ENCODE measurements at regions not wholly inside any gene's neighbourhood (a gene's known extent, or its start where the extent isn't known, plus 50 kb on each side); places are given as distances from the start of the nearest gene placed in this dataset.

- ATAC-seq (replicated peaks) (no peak), DNase-seq (no peak)
- H3K4me1 Mint-ChIP-seq (ENCODE audit: low read depth in 2 of 2), result no peaks in the 10 kb centered on the region
- peaks cover 0 to 2% of the 10 kb centered on the region in 2 donors for H3K9me3 Mint-ChIP-seq
- H3K36me3 Mint-ChIP-seq (ENCODE audit: insufficient read depth), result no peaks in the 10 kb centered on the region
- H3K4me3 Mint-ChIP-seq, result no peak overlapping the region
- H3K27me3 Mint-ChIP-seq, result peaks cover 16 to 30% of the 10 kb centered on the region in 2 donors
- H3K27ac Mint-ChIP-seq, result no peak overlapping the region
These were observed 408.1 kb upstream of the USP24 start for GRCh38 chr1:55623311-55623710.

GRCh38 chr1:55622074-55622473 lies 406.9 kb upstream of the USP24 start:
- H3K36me3 Mint-ChIP-seq (ENCODE audit: insufficient read depth), result no peaks in the 10 kb centered on the region

GRCh38 chr1:55618199-55618598 lies 403.0 kb upstream of the USP24 start:
- no peak for ATAC-seq (replicated peaks)
- Mint-ChIP-seq H3K36me3 (ENCODE audit: insufficient read depth) (no peaks in the 10 kb centered on the region), H3K27ac (no peak overlapping the region), H3K4me3 (no peak overlapping the region), H3K9me3 (peaks cover 0 to 10% of the 10 kb centered on the region in 2 donors), H3K27me3 (peaks cover 26 to 38% of the 10 kb centered on the region in 2 donors), H3K4me1 (ENCODE audit: low read depth in 2 of 2) (no peaks in the 10 kb centered on the region)
- DNase-seq, result no peak

More at GRCh38 chr1:55622074-55622473, 406.9 kb upstream of the USP24 start:
- peaks cover 0 to 10% of the 10 kb centered on the region in 2 donors for H3K9me3 Mint-ChIP-seq
- DNase-seq, result no peak
- H3K4me3 Mint-ChIP-seq, result no peak overlapping the region
- H3K4me1 Mint-ChIP-seq (ENCODE audit: low read depth in 2 of 2), result no peaks in the 10 kb centered on the region
- ATAC-seq (replicated peaks), result no peak
- H3K27ac Mint-ChIP-seq, result no peak overlapping the region
- peaks cover 13 to 27% of the 10 kb centered on the region in 2 donors for H3K27me3 Mint-ChIP-seq

GRCh38 chr1:55617288-55617982 lies 402.3 kb upstream of the USP24 start:
- no peak overlapping the region for H3K4me3 Mint-ChIP-seq
- no peak for ATAC-seq (replicated peaks)
- no peak overlapping the region for H3K27ac Mint-ChIP-seq
- H3K27me3 Mint-ChIP-seq, result peaks cover 32 to 44% of the 10 kb centered on the region in 2 donors
- H3K36me3 Mint-ChIP-seq (ENCODE audit: insufficient read depth), result no peaks in the 10 kb centered on the region
- DNase-seq, result no peak
- no peaks in the 10 kb centered on the region for H3K4me1 Mint-ChIP-seq (ENCODE audit: low read depth in 2 of 2)
- H3K9me3 Mint-ChIP-seq, result peaks cover 0 to 10% of the 10 kb centered on the region in 2 donors

- H3K27me3 Mint-ChIP-seq, result peaks cover 29 to 50% of the 10 kb centered on the region in 2 donors
- no peak overlapping the region for H3K4me3 Mint-ChIP-seq
- no peak for ATAC-seq (replicated peaks)
These were observed 397.8 kb upstream of the USP24 start for GRCh38 chr1:55612988-55613387.

GRCh38 chr1:55611123-55611522 lies 396.0 kb upstream of the USP24 start:
- peaks cover 29 to 42% of the 10 kb centered on the region in 2 donors for H3K27me3 Mint-ChIP-seq
- H3K4me3 Mint-ChIP-seq, result no peak overlapping the region
- H3K27ac Mint-ChIP-seq, result no peak overlapping the region
- no peaks in the 10 kb centered on the region for H3K4me1 Mint-ChIP-seq (ENCODE audit: low read depth in 2 of 2)
- ATAC-seq (replicated peaks) (no peak), DNase-seq (no peak)
- H3K36me3 Mint-ChIP-seq (ENCODE audit: insufficient read depth), result no peaks in the 10 kb centered on the region
- H3K9me3 Mint-ChIP-seq, result no peaks in the 10 kb centered on the region

More at GRCh38 chr1:55612988-55613387, 397.8 kb upstream of the USP24 start:
- peaks cover 0 to 5% of the 10 kb centered on the region in 2 donors for H3K9me3 Mint-ChIP-seq
- no peak for DNase-seq
- no peaks in the 10 kb centered on the region for H3K4me1 Mint-ChIP-seq (ENCODE audit: low read depth in 2 of 2)
- H3K36me3 Mint-ChIP-seq (ENCODE audit: insufficient read depth), result no peaks in the 10 kb centered on the region
- H3K27ac Mint-ChIP-seq, result no peak overlapping the region

- ATAC-seq (replicated peaks), result no peak
- no peak overlapping the region for H3K27ac Mint-ChIP-seq
- no peak overlapping the region for H3K4me3 Mint-ChIP-seq
- H3K27me3 Mint-ChIP-seq, result peaks cover 27 to 42% of the 10 kb centered on the region in 2 donors
- no peak for DNase-seq
- no peaks in the 10 kb centered on the region for H3K9me3 Mint-ChIP-seq
- H3K36me3 Mint-ChIP-seq (ENCODE audit: insufficient read depth), result no peaks in the 10 kb centered on the region
- no peaks in the 10 kb centered on the region for H3K4me1 Mint-ChIP-seq (ENCODE audit: low read depth in 2 of 2)
These were observed 395.0 kb upstream of the USP24 start for GRCh38 chr1:55610203-55610602.

GRCh38 chr1:55609630-55610029 lies 394.5 kb upstream of the USP24 start:
- H3K36me3 Mint-ChIP-seq (ENCODE audit: insufficient read depth), result no peaks in the 10 kb centered on the region
- H3K9me3 Mint-ChIP-seq, result no peaks in the 10 kb centered on the region
- ATAC-seq (replicated peaks), result no peak

GRCh38 chr1:55605155-55605554 lies 390.0 kb upstream of the USP24 start:
- Mint-ChIP-seq H3K27ac (no peak overlapping the region), H3K4me1 (ENCODE audit: low read depth in 2 of 2) (no peaks in the 10 kb centered on the region), H3K27me3 (peaks cover 15 to 42% of the 10 kb centered on the region in 2 donors), H3K4me3 (no peak overlapping the region), H3K9me3 (no peaks in the 10 kb centered on the region), H3K36me3 (ENCODE audit: insufficient read depth) (no peaks in the 10 kb centered on the region)
- no peak for ATAC-seq (replicated peaks)
- no peak for DNase-seq

More at GRCh38 chr1:55609630-55610029, 394.5 kb upstream of the USP24 start:
- no peak for DNase-seq
- Mint-ChIP-seq H3K27me3 (peaks cover 24 to 46% of the 10 kb centered on the region in 2 donors), H3K27ac (no peak overlapping the region), H3K4me1 (ENCODE audit: low read depth in 2 of 2) (no peaks in the 10 kb centered on the region), H3K4me3 (no peak overlapping the region)

GRCh38 chr1:55604749-55605148 lies 389.6 kb upstream of the USP24 start:
- no peaks in the 10 kb centered on the region for H3K36me3 Mint-ChIP-seq (ENCODE audit: insufficient read depth)

GRCh38 chr1:55604179-55604578 lies 389.0 kb upstream of the USP24 start:
- no peak overlapping the region for H3K27ac Mint-ChIP-seq
- no peaks in the 10 kb centered on the region for H3K4me1 Mint-ChIP-seq (ENCODE audit: low read depth in 2 of 2)
- no peaks in the 10 kb centered on the region for H3K36me3 Mint-ChIP-seq (ENCODE audit: insufficient read depth)
- H3K4me3 Mint-ChIP-seq, result no peak overlapping the region
- peaks cover 22 to 48% of the 10 kb centered on the region in 2 donors for H3K27me3 Mint-ChIP-seq
- ATAC-seq (replicated peaks) (no peak), DNase-seq (no peak)
- no peaks in the 10 kb centered on the region for H3K9me3 Mint-ChIP-seq

More at GRCh38 chr1:55604749-55605148, 389.6 kb upstream of the USP24 start:
- DNase-seq (no peak), ATAC-seq (replicated peaks) (no peak)
- Mint-ChIP-seq H3K4me1 (ENCODE audit: low read depth in 2 of 2) (no peaks in the 10 kb centered on the region), H3K27ac (no peak overlapping the region), H3K27me3 (peaks cover 19 to 45% of the 10 kb centered on the region in 2 donors), H3K9me3 (no peaks in the 10 kb centered on the region), H3K4me3 (no peak overlapping the region)

- Mint-ChIP-seq H3K27me3 (peaks cover 17 to 38% of the 10 kb centered on the region in 2 donors), H3K9me3 (peaks cover 0 to 6% of the 10 kb centered on the region in 2 donors), H3K36me3 (ENCODE audit: insufficient read depth) (no peaks in the 10 kb centered on the region), H3K27ac (no peak overlapping the region), H3K4me3 (no peak overlapping the region), H3K4me1 (ENCODE audit: low read depth in 2 of 2) (no peaks in the 10 kb centered on the region)
- DNase-seq (no peak), ATAC-seq (replicated peaks) (no peak)
These were observed 385.1 kb upstream of the USP24 start for GRCh38 chr1:55600242-55600641.

- Mint-ChIP-seq H3K27me3 (peaks cover 24 to 26% of the 10 kb centered on the region in 2 donors), H3K4me1 (ENCODE audit: low read depth in 2 of 2) (no peaks in the 10 kb centered on the region), H3K9me3 (peaks cover 0 to 6% of the 10 kb centered on the region in 2 donors), H3K27ac (no peak overlapping the region), H3K36me3 (ENCODE audit: insufficient read depth) (no peaks in the 10 kb centered on the region), H3K4me3 (no peak overlapping the region)
- DNase-seq (no peak), ATAC-seq (replicated peaks) (no peak)
These were observed 382.7 kb upstream of the USP24 start for GRCh38 chr1:55597910-55598309.

- Mint-ChIP-seq H3K9me3 (peaks cover 0 to 6% of the 10 kb centered on the region in 2 donors), H3K36me3 (ENCODE audit: insufficient read depth) (no peaks in the 10 kb centered on the region), H3K4me1 (ENCODE audit: low read depth in 2 of 2) (no peaks in the 10 kb centered on the region), H3K27me3 (peaks cover 13 to 18% of the 10 kb centered on the region in 2 donors), H3K27ac (no peak overlapping the region), H3K4me3 (no peak overlapping the region)
- DNase-seq (no peak), ATAC-seq (replicated peaks) (no peak)
These were observed 379.5 kb upstream of the USP24 start for GRCh38 chr1:55594701-55595100.

All from effector memory CD8-positive, alpha-beta T cell (primary cell).